ENCODE measurements at regions not wholly inside any gene's neighbourhood (a gene's known extent, or its start where the extent isn't known, plus 50 kb on each side); places are given as distances from the start of the nearest gene placed in this dataset.

DNA sequence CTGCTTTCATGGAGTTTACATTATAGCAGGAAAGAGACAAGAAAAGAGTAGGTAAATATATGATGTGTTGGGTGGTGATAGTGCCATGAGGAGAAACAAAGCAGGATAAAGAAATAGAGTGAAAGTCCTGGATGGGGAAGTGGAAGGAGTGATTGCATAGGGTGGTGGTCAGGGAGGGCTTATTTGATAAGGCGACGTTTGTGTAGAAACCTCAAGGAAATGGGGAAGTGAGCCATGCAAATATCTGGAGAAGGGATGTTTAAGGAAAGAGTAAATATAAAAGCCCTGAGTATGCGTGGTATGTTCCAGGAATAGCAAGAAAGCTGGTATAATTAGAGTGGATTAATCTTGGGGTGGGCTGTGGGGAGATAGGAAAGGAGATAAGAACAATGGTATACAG is 134.7 kb upstream of the SV2C start:
- Mint-ChIP-seq H3K27ac (no peak overlapping the region), H3K27me3 (ENCODE audit: low read depth) (peaks cover 3% of the 10 kb centered on the region), H3K4me1 (no peaks in the 10 kb centered on the region), H3K36me3 (ENCODE audit: low read depth) (no peaks in the 10 kb centered on the region), H3K4me3 (no peak overlapping the region), H3K9me3 (peaks cover 9% of the 10 kb centered on the region)
- no peak for TF ChIP-seq CTCF (IDR thresholded peaks at IDR 0.05; ENCODE audit: unreplicated experiment in 3 of 3)

DNA sequence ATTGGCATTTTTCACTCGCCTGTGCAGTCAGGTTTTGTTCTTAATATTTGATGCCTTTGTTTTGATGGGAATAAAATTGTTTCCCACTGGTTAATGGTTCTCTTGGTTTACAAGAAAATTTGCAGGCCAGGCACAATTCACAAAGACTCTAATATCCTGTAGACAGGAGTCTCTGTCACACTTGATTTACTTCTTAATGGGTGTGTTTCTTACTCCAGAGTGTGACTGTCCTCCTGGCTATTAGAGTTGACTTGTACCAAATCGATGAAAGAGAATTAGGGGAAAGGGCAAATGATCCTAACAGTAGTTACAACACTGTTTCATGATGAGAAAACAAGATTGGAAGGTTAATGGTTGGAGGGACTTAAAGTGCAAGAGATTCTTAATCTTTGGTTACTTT is 142.8 kb upstream of the SV2C start:
- peaks cover 3% of the 10 kb centered on the region for H3K9me3 Mint-ChIP-seq
- H3K4me1 Mint-ChIP-seq = no peaks in the 10 kb centered on the region
- H3K4me3 Mint-ChIP-seq = no peak overlapping the region
- no peaks in the 10 kb centered on the region for H3K36me3 Mint-ChIP-seq (ENCODE audit: low read depth)
- TF ChIP-seq CTCF (IDR thresholded peaks at IDR 0.05; ENCODE audit: unreplicated experiment in 3 of 3) = no peak
- no peaks in the 10 kb centered on the region for H3K27me3 Mint-ChIP-seq (ENCODE audit: low read depth)
- H3K27ac Mint-ChIP-seq = no peak overlapping the region

GRCh38 chr5:75935572-75935971 is 147.6 kb upstream of the SV2C start:
- Mint-ChIP-seq H3K27me3 (ENCODE audit: low read depth) (no peaks in the 10 kb centered on the region), H3K36me3 (ENCODE audit: low read depth) (no peaks in the 10 kb centered on the region), H3K4me3 (no peak overlapping the region), H3K4me1 (no peaks in the 10 kb centered on the region), H3K9me3 (no peaks in the 10 kb centered on the region), H3K27ac (no peak overlapping the region)
- no peak for TF ChIP-seq CTCF (IDR thresholded peaks at IDR 0.05; ENCODE audit: unreplicated experiment in 3 of 3)

- Mint-ChIP-seq H3K4me3 (no peak overlapping the region), H3K27me3 (ENCODE audit: low read depth) (peaks cover 5% of the 10 kb centered on the region), H3K27ac (no peak overlapping the region), H3K4me1 (no peaks in the 10 kb centered on the region), H3K36me3 (ENCODE audit: low read depth) (no peaks in the 10 kb centered on the region), H3K9me3 (no peaks in the 10 kb centered on the region)
- TF ChIP-seq CTCF (IDR thresholded peaks at IDR 0.05; ENCODE audit: unreplicated experiment in 3 of 3) = no peak
Measured at GRCh38 chr5:75933489-75933888, 149.7 kb upstream of the SV2C start.

GRCh38 chr5:75931175-75931574 is 152.0 kb upstream of the SV2C start:
- Mint-ChIP-seq H3K4me1 (no peaks in the 10 kb centered on the region), H3K4me3 (no peak overlapping the region), H3K36me3 (ENCODE audit: low read depth) (no peaks in the 10 kb centered on the region), H3K27me3 (ENCODE audit: low read depth) (peaks cover 5% of the 10 kb centered on the region), H3K27ac (no peak overlapping the region), H3K9me3 (no peaks in the 10 kb centered on the region)
- TF ChIP-seq CTCF (IDR thresholded peaks at IDR 0.05; ENCODE audit: unreplicated experiment in 3 of 3) = no peak

DNA sequence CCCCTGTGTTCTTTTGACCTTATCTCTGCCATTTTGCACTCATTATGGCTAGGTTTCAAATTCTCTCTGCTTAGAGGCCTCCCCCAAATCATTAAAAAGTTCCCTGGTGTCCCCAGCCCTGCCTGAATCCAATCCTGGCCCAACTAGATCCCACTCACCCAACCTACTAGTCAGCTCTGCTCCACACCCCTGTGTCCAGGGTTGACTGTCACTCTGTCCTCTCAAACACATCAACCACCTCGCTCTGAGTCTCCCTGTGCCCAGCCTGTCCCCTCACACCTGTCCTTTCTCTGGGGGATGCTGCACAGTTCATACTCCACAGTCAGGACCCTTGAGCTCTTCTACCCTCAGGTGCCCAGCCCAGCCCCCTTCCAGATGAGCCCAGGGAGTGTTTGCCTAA is 154.2 kb upstream of the SV2C start:
- Mint-ChIP-seq H3K27me3 (ENCODE audit: low read depth) (peaks cover 5% of the 10 kb centered on the region), H3K27ac (no peak overlapping the region)

More for the DNA sequence above, 154.2 kb upstream of the SV2C start:
- Mint-ChIP-seq H3K4me3 (no peak overlapping the region), H3K4me1 (no peaks in the 10 kb centered on the region), H3K36me3 (ENCODE audit: low read depth) (no peaks in the 10 kb centered on the region), H3K9me3 (no peaks in the 10 kb centered on the region)
- no peak for TF ChIP-seq CTCF (IDR thresholded peaks at IDR 0.05; ENCODE audit: unreplicated experiment in 3 of 3)
